GM21786 (cell line): ENCODE measurements at regions not wholly inside any gene's neighbourhood (a gene's known extent, or its start where the extent isn't known, plus 50 kb on each side); places are given as distances from the start of the nearest gene placed in this dataset.
"Not testable (repeated sequence)": the region's sequence is repeated elsewhere in the genome, so short reads cannot be mapped to it uniquely, and the experiment has no call there.

Experiments
- ATAC-seq: cut with Tn5 transposase; IDR thresholded peaks from one replicate; pipeline ENCODE4 v1.9.1; 2021; ENCODE audit not compliant: unreplicated experiment

- ATAC-seq: no peak
Observed at GRCh38 chr2:17148407-17149145, 369.7 kb downstream of the RAD51AP2 start.

GRCh38 chr2:17146358-17146757 is 371.9 kb downstream of the RAD51AP2 start:
- no peak for ATAC-seq

- no peak for ATAC-seq
Observed at GRCh38 chr2:17136877-17137276, 381.4 kb downstream of the RAD51AP2 start.

GRCh38 chr2:17136231-17136630 is 382.0 kb downstream of the RAD51AP2 start:
- no peak for ATAC-seq

GRCh38 chr2:17135619-17136018 is 382.6 kb downstream of the RAD51AP2 start:
- no peak for ATAC-seq

GRCh38 chr2:17133052-17133671 is 385.1 kb downstream of the RAD51AP2 start:
- ATAC-seq: no peak

- ATAC-seq: not testable (repeated sequence)
Observed at GRCh38 chr2:17130627-17131026, 387.6 kb downstream of the RAD51AP2 start.

GRCh38 chr2:17125989-17126620 is 392.1 kb downstream of the RAD51AP2 start:
- no peak for ATAC-seq

GRCh38 chr2:17124575-17125318 is 393.5 kb downstream of the RAD51AP2 start:
- no peak for ATAC-seq

- no peak for ATAC-seq
Observed at GRCh38 chr2:17122887-17123501, 395.2 kb downstream of the RAD51AP2 start.

- no peak for ATAC-seq
Observed at GRCh38 chr2:17115466-17115865, 402.8 kb downstream of the RAD51AP2 start.

- ATAC-seq: no peak
Observed at GRCh38 chr2:17115042-17115441, 403.2 kb downstream of the RAD51AP2 start.

- no peak for ATAC-seq
Observed at GRCh38 chr2:17107871-17108270, 410.4 kb downstream of the RAD51AP2 start.

GRCh38 chr2:17107151-17107550 is 411.1 kb downstream of the RAD51AP2 start:
- ATAC-seq: no peak

- no peak for ATAC-seq
Observed at GRCh38 chr2:17106418-17106817, 411.8 kb downstream of the RAD51AP2 start.

- ATAC-seq: peak; percentile 69
Observed at GRCh38 chr2:17104454-17104853, 413.8 kb downstream of the RAD51AP2 start.

GRCh38 chr2:17101596-17101995 is 416.6 kb downstream of the RAD51AP2 start:
- ATAC-seq: no peak

- ATAC-seq: no peak
Observed at GRCh38 chr2:17101091-17101490, 417.1 kb downstream of the RAD51AP2 start.

GRCh38 chr2:17095340-17095739 is 422.9 kb downstream of the RAD51AP2 start:
- no peak for ATAC-seq

- no peak for ATAC-seq
Observed at GRCh38 chr2:17093712-17094111, 424.5 kb downstream of the RAD51AP2 start.

- no peak for ATAC-seq
Observed at GRCh38 chr2:17086990-17087389, 421.4 kb upstream of the CYRIA start.
